ENCODE measurements at regions not wholly inside any gene's neighbourhood (a gene's known extent, or its start where the extent isn't known, plus 50 kb on each side); places are given as distances from the start of the nearest gene placed in this dataset.

GRCh38 chr5:114113604-114114003, 248.3 kb upstream of the KCNN2 start:
- H2AFZ ChIP-seq (ENCODE audit: low read depth, low read length, poor library complexity, severe bottlenecking): no peak overlapping the region
- TF ChIP-seq SIN3A (IDR thresholded peaks at IDR 0.05; ENCODE audit: low read depth) (no peak), ZNF274 (IDR thresholded peaks at IDR 0.05; ENCODE audit: low read depth, low read length) (no peak), TCF7L2 (IDR thresholded peaks at IDR 0.05; ENCODE audit: borderline replicate concordance, extremely low read depth, insufficient read depth, insufficient read length) (no peak), EZH2 (IDR thresholded peaks at IDR 0.05) (no peak), EZH2phosphoT487 (IDR thresholded peaks at IDR 0.05; ENCODE audit: borderline replicate concordance) (no peak), SRF (IDR thresholded peaks at IDR 0.05; ENCODE audit: low read depth) (no peak), POLR2AphosphoS5 (IDR thresholded peaks at IDR 0.05; ENCODE audit: low read depth, low read length) (no peak), POLR2A (IDR thresholded peaks at IDR 0.05; ENCODE audit: borderline replicate concordance, extremely low read depth, insufficient read depth, insufficient read length) (no peak), ATF3 (IDR thresholded peaks at IDR 0.05) (no peak), YY1 (IDR thresholded peaks at IDR 0.05; ENCODE audit: extremely low read depth, insufficient replicate concordance, low read depth, low read length) (no peak), ZBTB33 (IDR thresholded peaks at IDR 0.05; ENCODE audit: extremely low read depth, insufficient replicate concordance, low read length) (no peak), JUND (IDR thresholded peaks at IDR 0.05) (no peak), REST (IDR thresholded peaks at IDR 0.05; ENCODE audit: low read depth) (no peak), CBX3 (IDR thresholded peaks at IDR 0.05; ENCODE audit: low read depth) (no peak), CEBPB (IDR thresholded peaks at IDR 0.05; ENCODE audit: low read depth) (no peak), CTCF (IDR thresholded peaks at IDR 0.05 in 2 of 3, conservative IDR thresholded peaks at IDR 0.05 in 1 of 3; ENCODE audit: borderline replicate concordance in 1 of 3, insufficient read depth in 1 of 3, low read depth in 2 of 3, low read length in 2 of 3) (no peak), MAX (IDR thresholded peaks at IDR 0.05) (no peak), FOSL1 (IDR thresholded peaks at IDR 0.05; ENCODE audit: low read depth) (no peak), ZFX (IDR thresholded peaks at IDR 0.05) (no peak), RAD21 (IDR thresholded peaks at IDR 0.05; ENCODE audit: low read depth) (no peak)
- H3K4me3 ChIP-seq (replicated peaks in 1 of 2; ENCODE audit: low read depth in 1 of 2, low read length in 2 of 2): no peak overlapping the region
- no peak overlapping the region for H3K4me2 ChIP-seq (ENCODE audit: low read length)
- H3K9me3 ChIP-seq (ENCODE audit: control insufficient read depth in 1 of 2, insufficient read depth in 1 of 2, low read depth in 1 of 2, low read length in 2 of 2): no peaks in the 10 kb centered on the region
- no peaks in the 10 kb centered on the region for H3K79me2 ChIP-seq (ENCODE audit: insufficient read depth, low read length)
- RAD21 ChIA-PET (ENCODE audit: low non-redundant PET in 1 of 2, low total read pairs in 2 of 2, uncharacterized antibody in 2 of 2, unreplicated experiment in 2 of 2): no interaction called here
- ATAC-seq (no peak), DNase-seq (ENCODE audit: low read depth, low spot score) (no peak)
- no peaks in the 10 kb centered on the region for H3K36me3 ChIP-seq (ENCODE audit: control insufficient read depth in 1 of 2, insufficient read depth in 2 of 2, low read length in 2 of 2)
- CTCF ChIA-PET: no interaction called here
- H3K27me3 ChIP-seq (ENCODE audit: insufficient read depth, low read length): peaks cover 11% of the 10 kb centered on the region; the same call in 1 of the 2 replicates
- no peak overlapping the region for H3K9ac ChIP-seq (ENCODE audit: low read length)
- H3K4me1 ChIP-seq (ENCODE audit: control insufficient read depth in 1 of 2, insufficient read depth in 2 of 2, low read length in 2 of 2): no peaks in the 10 kb centered on the region
- POLR2A ChIA-PET: no interaction called here
- no peak overlapping the region for H3K27ac ChIP-seq (ENCODE audit: low read depth, low read length)
- intact Hi-C loops (cut with micrococcal nuclease): no loop called here
- no peaks in the 10 kb centered on the region for H4K20me1 ChIP-seq (ENCODE audit: insufficient read depth)
- H3K9me2 ChIP-seq (ENCODE audit: insufficient read depth): no peaks in the 10 kb centered on the region
- no TSS peak for BruUV-seq (replicated peaks)
